B cell (primary cell): ENCODE measurements at regions not wholly inside any gene's neighbourhood (a gene's known extent, or its start where the extent isn't known, plus 50 kb on each side); places are given as distances from the start of the nearest gene placed in this dataset.

Experiments used
- CTCF ChIP-seq: fragments of 200-600 bp; IDR thresholded peaks from one replicate; pipeline ENCODE4 v1.8.0; 2022; ENCODE audit warnings: antibody characterized with exemption, mild to moderate bottlenecking
- EZH2 ChIP-seq: IDR thresholded peaks from 2 replicates; pipeline ENCODE4 v1.6.1; 2012; ENCODE audit warnings: borderline replicate concordance, low read depth, mild to moderate bottlenecking, moderate library complexity, low read length; ENCODE audit not compliant: insufficient read depth, poor library complexity, severe bottlenecking

GRCh38 chr12:5307065-5307464 lies 124.8 kb upstream of the NTF3 start:
- TF ChIP-seq CTCF (no peak), EZH2 (no peak)
